GM12875 (cell line): ENCODE measurements at regions not wholly inside any gene's neighbourhood (a gene's known extent, or its start where the extent isn't known, plus 50 kb on each side); places are given as distances from the start of the nearest gene placed in this dataset.

Experiments
- H3K4me3 ChIP-seq: one replicate; pipeline ENCODE4 v1.5.1; 2011; ENCODE audit warnings: low read depth, low read length, control low read depth
- CTCF ChIP-seq: IDR thresholded peaks from 2 replicates; pipeline ENCODE4 v1.5.1; 2011; ENCODE audit warnings: low read depth, mild to moderate bottlenecking, control low read depth, inconsistent platforms, low read length, moderate library complexity, borderline replicate concordance; ENCODE audit not compliant: insufficient read depth

GRCh38 chr2:64876137-64876647 is 113.0 kb upstream of the SLC1A4 start:
- no peak overlapping the region for H3K4me3 ChIP-seq
- TF ChIP-seq CTCF: no peak

GRCh38 chr2:64879745-64880144 is 109.5 kb upstream of the SLC1A4 start:
- H3K4me3 ChIP-seq: no peak overlapping the region
- no peak for TF ChIP-seq CTCF

- no peak for TF ChIP-seq CTCF
- no peak overlapping the region for H3K4me3 ChIP-seq
Observed at GRCh38 chr2:64880193-64880951, 108.8 kb upstream of the SLC1A4 start.

- H3K4me3 ChIP-seq: no peak overlapping the region
- TF ChIP-seq CTCF: no peak
Observed at GRCh38 chr2:64881037-64881492, 108.1 kb upstream of the SLC1A4 start.

GRCh38 chr2:64887565-64887964 is 101.6 kb upstream of the SLC1A4 start:
- no peak overlapping the region for H3K4me3 ChIP-seq
- no peak for TF ChIP-seq CTCF

- H3K4me3 ChIP-seq: no peak overlapping the region
- no peak for TF ChIP-seq CTCF
Observed at GRCh38 chr2:64888591-64889309, 100.4 kb upstream of the SLC1A4 start.
